ENCODE measurements at regions not wholly inside any gene's neighbourhood (a gene's known extent, or its start where the extent isn't known, plus 50 kb on each side); places are given as distances from the start of the nearest gene placed in this dataset.

DNA sequence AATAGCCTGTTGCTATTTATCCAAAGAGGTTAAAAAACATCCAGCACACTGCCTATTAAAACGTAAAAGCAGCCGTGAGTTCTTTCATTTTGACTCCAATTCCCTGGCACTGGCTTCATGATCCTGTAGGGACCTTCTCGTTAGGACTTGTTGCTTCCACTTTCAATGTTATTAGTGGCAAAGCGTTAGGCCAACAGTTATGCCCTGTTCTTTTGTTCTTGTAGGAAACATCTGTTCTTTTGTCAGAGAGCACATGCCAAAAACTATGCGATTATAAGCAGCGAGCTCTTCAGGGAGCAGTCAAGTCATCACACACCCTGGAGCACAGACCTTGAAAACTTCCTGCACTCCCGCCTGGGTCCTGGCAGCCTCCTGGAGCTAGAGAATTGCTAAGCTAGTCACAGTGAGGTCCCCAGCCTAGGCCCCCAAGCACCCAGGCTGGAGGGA lies 609.5 kb upstream of the ARID1B start:
- Histone ChIP-seq H3K9me3 (ENCODE audit: low read depth, low read length) (no peaks in the 10 kb centered on the region), H3K9ac (ENCODE audit: insufficient read length) (peak overlapping the region; percentile 59), H3K36me3 (ENCODE audit: insufficient read depth, low read length) (no peaks in the 10 kb centered on the region), H3K4me3 (peak overlapping the region; percentile 54), H3K27ac (peak overlapping the region; percentile 84)
- no peak for TF ChIP-seq EZH2 (IDR thresholded peaks at IDR 0.05)
- no peak for TF ChIP-seq POLR2AphosphoS5 (IDR thresholded peaks at IDR 0.05; ENCODE audit: borderline replicate concordance, low read depth, low read length)
- TF ChIP-seq FOXP2 (optimal IDR thresholded peaks at IDR 0.05; ENCODE audit: control extremely low read depth, extremely low read length, insufficient read depth), result no peak
- no peak for DNase-seq (ENCODE audit: low read depth, low spot score)

DNA sequence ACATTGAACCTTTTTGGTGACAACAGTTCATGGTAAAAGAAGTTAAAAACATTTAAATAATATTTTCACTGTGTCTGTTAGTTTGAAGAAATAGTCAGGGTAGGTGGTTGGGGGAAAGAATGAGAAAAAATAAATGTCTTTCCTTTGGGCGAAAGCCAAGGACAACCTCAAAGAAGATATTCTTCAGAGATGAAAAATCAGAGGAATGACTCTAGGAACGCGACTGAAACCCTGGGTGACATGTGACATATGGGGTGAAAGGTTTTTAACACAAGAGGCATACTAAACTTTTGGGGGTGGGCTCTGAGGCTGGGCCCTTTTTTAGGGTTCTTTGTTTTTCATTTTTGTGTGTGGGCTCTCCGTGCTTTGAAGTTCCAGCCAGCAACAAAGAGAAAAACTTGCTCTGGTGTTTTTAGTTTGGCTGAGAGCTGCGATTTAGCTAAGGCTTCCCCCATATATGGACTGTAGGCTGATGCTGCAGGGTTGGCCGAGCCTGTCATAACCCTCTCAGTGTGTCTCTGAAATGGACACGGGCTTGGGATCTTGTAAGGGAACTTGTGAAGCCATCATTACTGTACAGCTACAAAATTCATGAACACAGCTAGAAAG lies 610.1 kb upstream of the ARID1B start:
- DNase-seq (ENCODE audit: low read depth, low spot score), result no peak
- H3K4me3 ChIP-seq, result peak overlapping the region; percentile 54

DNA sequence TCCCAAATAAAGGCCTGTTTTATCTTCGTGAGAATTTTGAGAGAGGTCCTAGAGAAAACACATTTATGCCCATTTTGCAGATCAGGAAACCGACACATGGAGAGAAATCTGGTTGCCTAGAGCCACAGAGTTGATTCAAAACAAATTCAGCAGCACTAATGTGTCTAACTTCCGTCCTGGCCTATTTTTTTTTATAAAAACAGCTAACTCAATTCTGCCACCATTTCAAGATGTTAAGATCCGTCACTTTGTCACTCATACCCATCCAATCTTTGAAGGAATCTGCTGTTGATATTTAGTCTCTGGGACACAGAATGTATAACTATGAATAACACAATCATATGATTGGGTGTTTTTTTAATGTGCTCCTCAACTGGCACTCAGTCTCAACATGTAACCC lies 611.1 kb upstream of the ARID1B start:
- H3K36me3 ChIP-seq (ENCODE audit: insufficient read depth, low read length), result no peaks in the 10 kb centered on the region
- no peak for DNase-seq (ENCODE audit: low read depth, low spot score)
- no peak overlapping the region for H3K27ac ChIP-seq
- H3K9me3 ChIP-seq (ENCODE audit: low read depth, low read length), result no peaks in the 10 kb centered on the region
- no peak overlapping the region for H3K4me3 ChIP-seq
- TF ChIP-seq FOXP2 (optimal IDR thresholded peaks at IDR 0.05; ENCODE audit: control extremely low read depth, extremely low read length, insufficient read depth), result no peak
- TF ChIP-seq POLR2AphosphoS5 (IDR thresholded peaks at IDR 0.05; ENCODE audit: borderline replicate concordance, low read depth, low read length), result no peak
- no peak for TF ChIP-seq EZH2 (IDR thresholded peaks at IDR 0.05)
- no peak overlapping the region for H3K9ac ChIP-seq (ENCODE audit: insufficient read length)

More for the DNA sequence above, 610.1 kb upstream of the ARID1B start:
- TF ChIP-seq FOXP2 (optimal IDR thresholded peaks at IDR 0.05; ENCODE audit: control extremely low read depth, extremely low read length, insufficient read depth) (no peak), EZH2 (IDR thresholded peaks at IDR 0.05) (no peak), POLR2AphosphoS5 (IDR thresholded peaks at IDR 0.05; ENCODE audit: borderline replicate concordance, low read depth, low read length) (no peak)
- Histone ChIP-seq H3K36me3 (ENCODE audit: insufficient read depth, low read length) (no peaks in the 10 kb centered on the region), H3K9me3 (ENCODE audit: low read depth, low read length) (no peaks in the 10 kb centered on the region), H3K27ac (peak overlapping the region; percentile 84), H3K9ac (ENCODE audit: insufficient read length) (peak overlapping the region; percentile 59)

DNA sequence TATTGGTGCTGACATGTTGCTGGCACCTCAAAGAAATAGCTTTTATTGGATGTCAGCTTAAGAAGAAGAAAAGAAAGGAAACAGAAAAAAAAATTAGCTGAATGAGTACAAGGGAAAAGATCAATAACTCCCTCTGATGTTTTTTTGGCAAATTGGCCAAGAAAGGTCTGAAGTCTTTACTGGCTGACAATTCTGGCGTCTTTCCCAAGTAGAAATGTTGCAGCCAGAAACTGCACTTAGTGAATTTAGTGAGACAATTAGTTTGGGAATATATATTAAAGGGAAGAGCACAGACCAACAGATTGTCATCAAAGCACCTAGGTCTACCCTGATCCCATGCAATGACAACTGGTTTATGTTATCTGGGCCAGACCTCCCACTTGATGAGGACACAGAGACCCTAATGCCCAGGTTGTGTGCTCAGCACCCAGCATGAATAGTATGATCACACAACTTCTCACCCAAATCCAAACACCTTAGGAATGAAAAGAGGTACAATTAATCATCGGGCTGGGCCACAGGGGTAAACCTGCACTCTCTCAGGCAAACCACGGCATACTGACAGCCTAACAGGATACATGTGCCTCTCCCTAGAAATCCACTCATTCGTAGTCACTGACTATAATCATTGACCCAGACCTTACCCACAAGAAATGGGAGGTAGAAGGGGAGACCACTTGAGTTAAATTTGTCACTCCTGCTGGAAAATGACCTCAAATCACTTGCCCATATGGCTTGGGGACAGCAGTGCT lies 612.3 kb upstream of the ARID1B start:
- DNase-seq (ENCODE audit: low read depth, low spot score), result no peak
- H3K36me3 ChIP-seq (ENCODE audit: insufficient read depth, low read length), result no peaks in the 10 kb centered on the region
- no peak overlapping the region for H3K27ac ChIP-seq

DNA sequence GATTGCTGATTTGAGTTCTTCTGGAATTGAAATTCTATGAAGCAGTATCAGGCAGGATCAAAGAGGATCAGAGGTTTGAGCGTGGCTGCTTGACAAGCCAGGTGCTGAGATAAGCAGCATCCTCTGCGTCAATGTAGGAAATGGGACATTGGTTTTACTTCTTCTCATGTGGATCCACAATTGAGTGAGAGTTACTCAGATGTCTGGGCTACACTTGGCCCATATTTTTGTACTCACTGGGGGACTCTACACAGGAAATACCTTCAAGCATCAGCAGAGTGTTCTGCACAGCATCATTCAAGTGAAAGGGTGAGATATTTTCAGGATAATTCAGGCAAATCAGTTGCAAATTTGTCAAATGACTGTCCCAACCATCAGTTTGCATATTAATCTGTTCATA lies 613.9 kb upstream of the ARID1B start:
- TF ChIP-seq FOXP2 (optimal IDR thresholded peaks at IDR 0.05; ENCODE audit: control extremely low read depth, extremely low read length, insufficient read depth) (no peak), EZH2 (IDR thresholded peaks at IDR 0.05) (no peak), POLR2AphosphoS5 (IDR thresholded peaks at IDR 0.05; ENCODE audit: borderline replicate concordance, low read depth, low read length) (no peak)
- Histone ChIP-seq H3K9ac (ENCODE audit: insufficient read length) (no peak overlapping the region), H3K36me3 (ENCODE audit: insufficient read depth, low read length) (no peaks in the 10 kb centered on the region), H3K27ac (no peak overlapping the region), H3K9me3 (ENCODE audit: low read depth, low read length) (no peaks in the 10 kb centered on the region), H3K4me3 (no peak overlapping the region)
- no peak for DNase-seq (ENCODE audit: low read depth, low spot score)

More for the DNA sequence above, 612.3 kb upstream of the ARID1B start:
- H3K9me3 ChIP-seq (ENCODE audit: low read depth, low read length), result no peaks in the 10 kb centered on the region
- H3K9ac ChIP-seq (ENCODE audit: insufficient read length), result no peak overlapping the region
- no peak overlapping the region for H3K4me3 ChIP-seq
- TF ChIP-seq FOXP2 (optimal IDR thresholded peaks at IDR 0.05; ENCODE audit: control extremely low read depth, extremely low read length, insufficient read depth) (no peak), EZH2 (IDR thresholded peaks at IDR 0.05) (no peak), POLR2AphosphoS5 (IDR thresholded peaks at IDR 0.05; ENCODE audit: borderline replicate concordance, low read depth, low read length) (no peak)

DNA sequence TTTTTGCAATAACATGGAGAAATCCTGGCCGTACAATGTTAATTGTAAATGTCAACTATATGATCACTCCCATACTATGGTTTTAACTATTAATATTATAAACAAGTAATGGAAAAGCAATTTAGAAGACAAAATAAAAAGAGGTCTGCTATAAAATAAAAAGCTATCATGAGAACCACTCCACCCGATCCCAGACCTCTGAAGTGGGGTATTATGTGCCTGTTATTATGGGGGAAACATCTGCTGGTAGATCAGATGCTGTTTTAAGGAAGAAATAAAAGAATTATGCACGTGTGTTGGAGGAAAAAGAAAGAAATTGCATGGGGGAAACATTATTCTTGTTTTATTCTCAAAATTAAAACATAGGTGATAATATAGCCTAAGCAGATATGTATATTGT lies 615.7 kb upstream of the ARID1B start:
- Histone ChIP-seq H3K4me3 (no peak overlapping the region), H3K9ac (ENCODE audit: insufficient read length) (no peak overlapping the region), H3K27ac (no peak overlapping the region), H3K36me3 (ENCODE audit: insufficient read depth, low read length) (no peaks in the 10 kb centered on the region), H3K9me3 (ENCODE audit: low read depth, low read length) (no peaks in the 10 kb centered on the region)
- TF ChIP-seq EZH2 (IDR thresholded peaks at IDR 0.05) (no peak), FOXP2 (optimal IDR thresholded peaks at IDR 0.05; ENCODE audit: control extremely low read depth, extremely low read length, insufficient read depth) (no peak), POLR2AphosphoS5 (IDR thresholded peaks at IDR 0.05; ENCODE audit: borderline replicate concordance, low read depth, low read length) (no peak)
- DNase-seq (ENCODE audit: low read depth, low spot score), result no peak

DNA sequence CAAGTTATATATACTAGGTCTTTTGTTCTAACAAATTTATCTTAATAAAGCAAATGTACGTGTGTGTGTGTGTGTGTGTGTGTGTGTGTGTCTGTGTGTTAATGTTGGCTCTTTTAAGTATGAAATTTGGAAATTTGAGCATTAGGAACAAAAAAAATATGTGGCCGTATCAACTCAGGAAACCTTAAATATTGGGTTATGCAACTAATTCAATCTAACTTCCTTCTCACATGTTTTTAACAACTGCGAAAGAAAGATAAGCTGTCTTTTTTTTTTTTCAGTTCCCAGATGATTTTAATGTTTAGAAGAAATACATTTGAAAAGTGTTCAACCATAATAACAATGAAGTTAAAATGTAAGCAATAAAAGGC lies 616.4 kb upstream of the ARID1B start:
- peak overlapping the region; percentile 75 for H3K27ac ChIP-seq
- H3K9ac ChIP-seq (ENCODE audit: insufficient read length), result peak overlapping the region; percentile 50
- TF ChIP-seq POLR2AphosphoS5 (IDR thresholded peaks at IDR 0.05; ENCODE audit: borderline replicate concordance, low read depth, low read length), result no peak
- TF ChIP-seq EZH2 (IDR thresholded peaks at IDR 0.05), result no peak
- no peak for TF ChIP-seq FOXP2 (optimal IDR thresholded peaks at IDR 0.05; ENCODE audit: control extremely low read depth, extremely low read length, insufficient read depth)
- H3K36me3 ChIP-seq (ENCODE audit: insufficient read depth, low read length), result no peaks in the 10 kb centered on the region
- no peak for DNase-seq (ENCODE audit: low read depth, low spot score)
- no peaks in the 10 kb centered on the region for H3K9me3 ChIP-seq (ENCODE audit: low read depth, low read length)
- H3K4me3 ChIP-seq, result 0 out of 2 replicates have a peak overlapping the region, but pooled peaks have one; percentile 10

DNA sequence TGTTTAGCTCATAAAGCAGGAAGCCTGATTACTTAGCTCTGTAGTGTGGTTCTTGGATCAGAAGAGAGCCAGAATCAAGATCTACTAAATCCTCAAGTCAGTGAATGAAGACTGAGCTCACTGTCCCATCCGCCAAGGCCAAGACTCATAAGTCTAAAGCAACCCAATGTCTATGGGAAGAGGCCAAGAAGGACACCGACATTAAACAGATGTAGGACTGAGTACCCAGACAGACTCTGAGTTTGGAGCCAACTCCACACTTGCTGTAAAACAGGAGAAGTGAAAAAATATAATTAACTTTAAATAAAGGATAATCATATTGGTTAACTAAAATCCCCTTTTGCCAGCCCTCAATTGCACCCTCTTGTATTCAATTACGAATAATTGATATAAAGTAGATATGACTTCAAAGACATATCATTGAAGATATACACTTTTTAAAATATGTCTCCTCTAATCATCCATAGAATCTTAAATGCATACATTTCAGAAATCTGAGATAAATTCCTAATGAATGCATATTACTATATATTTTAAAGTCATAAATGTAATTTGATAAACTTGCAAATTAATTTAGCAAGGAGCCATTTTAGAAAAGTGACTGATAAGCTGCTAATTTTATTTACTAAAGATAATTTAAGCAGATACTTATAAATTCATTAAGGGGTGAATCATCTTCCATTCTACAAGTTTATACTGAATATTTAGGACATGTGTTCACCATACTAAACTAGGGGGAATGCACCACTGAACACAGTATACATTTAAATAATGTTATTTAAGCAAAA lies 617.0 kb upstream of the ARID1B start:
- H3K9ac ChIP-seq (ENCODE audit: insufficient read length), result peak overlapping the region; percentile 50
- no peak for TF ChIP-seq EZH2 (IDR thresholded peaks at IDR 0.05)
- no peak for TF ChIP-seq FOXP2 (optimal IDR thresholded peaks at IDR 0.05; ENCODE audit: control extremely low read depth, extremely low read length, insufficient read depth)
- TF ChIP-seq POLR2AphosphoS5 (IDR thresholded peaks at IDR 0.05; ENCODE audit: borderline replicate concordance, low read depth, low read length), result no peak
- DNase-seq (ENCODE audit: low read depth, low spot score), result no peak
- peak overlapping the region; percentile 75; the same call in 1 of the 2 replicates for H3K27ac ChIP-seq
- H3K4me3 ChIP-seq, result no peak overlapping the region
- no peaks in the 10 kb centered on the region for H3K36me3 ChIP-seq (ENCODE audit: insufficient read depth, low read length)
- H3K9me3 ChIP-seq (ENCODE audit: low read depth, low read length), result no peaks in the 10 kb centered on the region

All from SK-N-MC (cell line).